Heart right ventricle (tissue), 16 donors: ENCODE measurements at regions not wholly inside any gene's neighbourhood (a gene's known extent, or its start where the extent isn't known, plus 50 kb on each side); places are given as distances from the start of the nearest gene placed in this dataset.

Experiments
- ATAC-seq, 8 donors: fragments of 200-7000 bp; cut with Tn5 transposase; one replicate each; pipeline ENCODE4 v1.9.1; 2020; ENCODE audit warnings: mild to moderate bottlenecking in 8 of 8, moderate library complexity in 8 of 8, moderate number of reproducible peaks in 1 of 8
- DNase-seq, 2 donors: peaks; one replicate each; pipeline ENCODE4 v3.0.0-alpha.2; 2020
- H3K27ac ChIP-seq, 10 donors: fragments of 200-600 bp; sonication (generic) in 2 of 10; one replicate each; pipeline versions ENCODE4 v1.5.0 to v1.8.0; 2020 to 2022; ENCODE audit warnings: mild to moderate bottlenecking in 3 of 10
- H3K27me3 ChIP-seq, 7 donors: fragments of 200-600 bp; one replicate each; pipeline ENCODE4 v1.8.0; 2021 to 2022; ENCODE audit warnings: mild to moderate bottlenecking in 2 of 7
- H3K36me3 ChIP-seq, 9 donors: fragments of 200-600 bp; sonication (generic) in 1 of 9; one replicate each; pipeline versions ENCODE4 v1.5.0 to v1.8.0; 2020 to 2022; ENCODE audit warnings: mild to moderate bottlenecking in 2 of 9
- H3K4me1 ChIP-seq, 9 donors: fragments of 200-600 bp; sonication (generic) in 1 of 9; one replicate each; pipeline versions ENCODE4 v1.5.0 to v1.8.0; 2020 to 2022; ENCODE audit warnings: mild to moderate bottlenecking in 4 of 9
- H3K4me3 ChIP-seq, 10 donors: fragments of 200-600 bp; sonication (generic) in 2 of 10; one replicate each; pipeline versions ENCODE4 v1.5.0 to v1.8.0; 2020 to 2022; ENCODE audit warnings: mild to moderate bottlenecking in 7 of 10, moderate library complexity in 2 of 10
- H3K9me3 ChIP-seq, 11 donors: fragments of 200-600 bp in 10 of 11; sonication (generic) in 2 of 11; one replicate each; pipeline versions ENCODE4 v1.5.0 to v1.8.0; 2013 to 2022; ENCODE audit warnings: mild to moderate bottlenecking in 2 of 11, control low read depth in 1 of 11, moderate library complexity in 1 of 11
- CTCF ChIP-seq, 9 donors: fragments of 200-600 bp; sonication (generic) in 2 of 9; IDR thresholded peaks; one replicate each; pipeline versions ENCODE4 v1.5.0 to v1.8.0; 2021 to 2022; ENCODE audit warnings: antibody characterized with exemption in 9 of 9, mild to moderate bottlenecking in 5 of 9, moderate library complexity in 1 of 9
- WGBS, 2 donors: extraction: QIAGEN DNeasy Blood & Tissue Kit; methylation state at CpG; one replicate each; pipeline ENCODE4 v1.1.7; 2013; ENCODE audit warnings: inconsistent platforms in 1 of 2; 5-methylcytosine and 5-hydroxymethylcytosine counted together
- intact Hi-C, 10 donors: fragments of 100-400 bp; cut with DNase I; formaldehyde crosslinking; loops; one replicate each; pipeline versions ENCODE4 v1.11.1 to v1.14.2; 2022
- donor health status: Arrhythmogenic right ventricular cardiomyopathy.
- donor health status: ischemic (EF 13 %, LVEDD 7.1; RV severe dilation, severe dysfunction).
- donor health status: healthy with polysubstance abuse.
- donor health status: DM: no; HTN: yes; CAD: no.
- donor health status: DM: no; HTN: no; CAD: no.
- donor health status: ischemic (EF 25% LVEDD 6.9; RV normal size, moderate dysfunction).
- donor health status: ischemic (EF 25% LVEDD 5.7; RV mildly dilated, moderate dysfunction).
- donor health status: healthy.
- donor health status: DM: yes; HTN: yes; CAD: no.
- donor health status: Ischemic cardiomyopathy.
- donor health status: ischemic (EF 35%, LVEDD 5.7; RV mildly dilated, moderate dysfunction).
- donor health status: nonischemic (EF 11% LVEDD 7.7; RV severe dilation, severe dysfunction).
- donor health status: DM: yes; HTN: yes; CAD: no.
- donor health status: PGD.
- donor health status: ischemic (EF 29% LVEDD 5.4; RV normal size, mild dysfunction).
- donor health status: nonischemic (EF 23%, LVEDD 6.1; RV moderate dilation, normal function).

- TF ChIP-seq CTCF (IDR thresholded peaks at IDR 0.05), result no peak
- H3K27ac ChIP-seq, result no peak overlapping the region
- no peaks in the 10 kb centered on the region for H3K9me3 ChIP-seq
- 80 to 83% methylated on average over 2 of the region's 2 CpGs for WGBS, 2 donors
- H3K27me3 ChIP-seq, result no peaks in the 10 kb centered on the region
- no peak overlapping the region for H3K4me3 ChIP-seq
- ATAC-seq (no peak), DNase-seq (no peak)
- H3K36me3 ChIP-seq, result no peaks in the 10 kb centered on the region
- no peaks in the 10 kb centered on the region for H3K4me1 ChIP-seq
- intact Hi-C loops, result no loop called here
These were observed 875.4 kb downstream of the MCTP2 start for GRCh38 chr15:95106801-95107200.

- intact Hi-C loops, result no loop called here
These were observed 877.3 kb downstream of the MCTP2 start for GRCh38 chr15:95108673-95109072.

DNA sequence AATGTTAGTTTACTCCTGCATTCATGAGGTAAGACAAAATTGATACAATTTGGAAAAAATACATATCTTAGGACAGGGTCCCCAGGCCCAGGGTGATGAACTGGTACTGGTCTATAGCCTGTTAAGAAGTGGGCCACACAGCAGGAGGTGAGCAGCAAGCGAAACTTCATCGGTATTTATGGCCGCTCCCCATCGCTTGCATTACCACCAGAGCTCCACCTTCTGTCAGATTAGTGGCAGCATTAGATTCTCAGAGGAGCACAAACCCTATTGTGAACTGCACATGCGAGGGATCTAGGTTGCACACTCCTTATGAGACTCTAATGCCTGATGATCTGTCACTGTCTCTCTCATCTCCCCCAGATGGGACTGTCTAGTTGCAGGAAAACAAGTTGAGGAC, 880.6 kb downstream of the MCTP2 start:
- H3K4me3 ChIP-seq, result no peak overlapping the region
- WGBS, 2 donors, result 96 to 97% methylated on average over 5 of the region's 5 CpGs
- H3K27ac ChIP-seq, result no peak overlapping the region
- no peaks in the 10 kb centered on the region for H3K27me3 ChIP-seq
- H3K36me3 ChIP-seq, result no peaks in the 10 kb centered on the region
- H3K9me3 ChIP-seq, result no peaks in the 10 kb centered on the region
- no peak for TF ChIP-seq CTCF (IDR thresholded peaks at IDR 0.05)
- no peak for DNase-seq
- ATAC-seq, result no peak
- intact Hi-C loops, result no loop called here
- H3K4me1 ChIP-seq, result no peaks in the 10 kb centered on the region

More at GRCh38 chr15:95108673-95109072, 877.3 kb downstream of the MCTP2 start:
- Histone ChIP-seq H3K4me3 (no peak overlapping the region), H3K36me3 (no peaks in the 10 kb centered on the region), H3K9me3 (no peaks in the 10 kb centered on the region), H3K4me1 (no peaks in the 10 kb centered on the region), H3K27ac (no peak overlapping the region), H3K27me3 (no peaks in the 10 kb centered on the region)
- ATAC-seq (no peak), DNase-seq (no peak)
- TF ChIP-seq CTCF (IDR thresholded peaks at IDR 0.05), result no peak
- WGBS, 2 donors, result 85 to 91% methylated on average over 3 of the region's 3 CpGs

- 76 to 90% methylated on average over 1 of the region's 1 CpG for WGBS, 2 donors
- no peak overlapping the region for H3K4me3 ChIP-seq
- intact Hi-C loops, result no loop called here
- no peaks in the 10 kb centered on the region for H3K4me1 ChIP-seq
- ATAC-seq (no peak), DNase-seq (no peak)
- H3K27me3 ChIP-seq, result no peaks in the 10 kb centered on the region
- TF ChIP-seq CTCF (IDR thresholded peaks at IDR 0.05), result no peak
- H3K9me3 ChIP-seq, result no peaks in the 10 kb centered on the region
- H3K27ac ChIP-seq, result no peak overlapping the region
- H3K36me3 ChIP-seq, result no peaks in the 10 kb centered on the region
These were observed 881.7 kb downstream of the MCTP2 start for GRCh38 chr15:95113041-95113440.
